Spinal cord (tissue), 9 donors: ENCODE measurements at regions not wholly inside any gene's neighbourhood (a gene's known extent, or its start where the extent isn't known, plus 50 kb on each side); places are given as distances from the start of the nearest gene placed in this dataset.

ENCODE experiments used
- DNase-seq, 6 donors: peaks; one replicate each; pipeline versions ENCODE4 v3.0.0 to v3.0.0-alpha.2; 2013 to 2015; ENCODE audit warnings: low spot score in 6 of 6, low read depth in 4 of 6
- H3K27ac ChIP-seq: one replicate; pipeline ENCODE4 v1.5.1; 2013; ENCODE audit warnings: low read depth, low read length, control low read depth
- H3K27me3 ChIP-seq: one replicate; pipeline ENCODE4 v1.6.1; 2013; ENCODE audit warnings: low read length; ENCODE audit not compliant: control insufficient read depth, insufficient read depth
- H3K36me3 ChIP-seq: one replicate; pipeline ENCODE4 v1.6.1; 2013; ENCODE audit warnings: low read length; ENCODE audit not compliant: control insufficient read depth, insufficient read depth
- H3K4me1 ChIP-seq: one replicate; pipeline ENCODE4 v1.6.1; 2013; ENCODE audit warnings: low read length; ENCODE audit not compliant: control insufficient read depth, insufficient read depth
- H3K4me3 ChIP-seq: one replicate; pipeline ENCODE4 v1.5.1; 2013; ENCODE audit warnings: low read depth, low read length, control low read depth
- H3K9me3 ChIP-seq: one replicate; pipeline ENCODE4 v1.6.1; 2013; ENCODE audit warnings: low read length; ENCODE audit not compliant: control insufficient read depth, insufficient read depth
- WGBS: methylation state at CpG from one replicate; pipeline ENCODE4 v1.1.5; 2013; ENCODE audit warnings: missing lambda C conversion rate; ENCODE audit not compliant: insufficient coverage; 5-methylcytosine and 5-hydroxymethylcytosine counted together
- donor health status: healthy.

DNA sequence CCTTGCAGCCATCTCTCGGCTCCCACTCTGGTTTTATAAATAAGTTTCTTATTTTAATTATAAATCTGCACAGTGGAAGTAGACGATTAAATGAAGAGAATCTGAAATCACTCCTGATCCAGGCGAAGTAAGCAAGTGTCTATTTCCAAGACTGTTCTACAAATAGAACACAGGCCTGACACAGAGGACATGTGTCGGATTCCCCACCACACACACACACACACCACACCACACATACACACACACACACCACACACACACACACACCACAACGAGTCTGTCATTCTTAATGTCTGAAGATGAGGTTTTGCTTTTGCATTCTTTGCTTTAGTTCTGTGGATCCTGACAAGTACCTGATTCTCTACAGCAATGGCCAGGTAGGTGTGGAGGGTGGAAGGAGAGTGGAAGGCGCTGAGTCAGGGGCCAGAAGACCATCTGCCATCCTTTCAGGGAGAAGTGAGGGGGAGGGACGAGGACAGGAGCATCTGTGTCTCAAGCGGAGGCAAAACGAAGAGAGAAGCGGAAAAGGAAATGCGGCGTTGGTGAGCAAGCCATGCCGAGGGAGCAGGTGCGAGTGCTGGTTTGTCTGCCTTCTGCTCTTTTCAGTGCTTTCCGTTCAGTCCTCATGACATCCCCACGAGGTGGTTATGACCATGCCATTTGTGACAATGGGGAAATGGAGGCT is 110.2 kb downstream of the TEX26 start:
- peaks cover 5% of the 10 kb centered on the region for H3K27me3 ChIP-seq
- DNase-seq: peak in 1 of 6 donors; percentile 49
- H3K4me1 ChIP-seq: peaks cover 16% of the 10 kb centered on the region
- no peaks in the 10 kb centered on the region for H3K36me3 ChIP-seq
- H3K9me3 ChIP-seq: no peaks in the 10 kb centered on the region
- H3K4me3 ChIP-seq: no peak overlapping the region
- H3K27ac ChIP-seq: no peak overlapping the region
- 80% methylated on average over 11 of the region's 16 CpGs for WGBS

DNA sequence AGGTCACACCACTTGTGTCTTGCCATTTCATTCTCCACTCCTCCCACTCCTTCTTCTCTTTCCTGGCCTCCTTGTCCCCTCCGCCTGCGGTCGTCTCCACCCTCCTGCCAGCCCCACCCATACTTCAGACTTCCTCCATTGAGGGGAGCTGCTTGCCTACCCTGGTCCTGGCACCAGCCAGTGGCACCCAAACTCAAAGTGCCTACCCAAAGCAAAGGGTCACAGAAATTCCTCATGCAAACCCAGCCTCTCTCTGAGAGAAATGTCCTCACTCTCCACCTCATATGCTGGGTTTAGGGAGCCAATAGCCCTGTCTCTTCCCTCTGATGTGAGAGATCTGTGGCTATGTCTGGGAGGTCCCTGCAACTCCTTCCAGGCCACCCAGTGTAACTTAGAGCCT is 109.6 kb downstream of the TEX26 start:
- H3K36me3 ChIP-seq: no peaks in the 10 kb centered on the region
- no peak for DNase-seq
- 65% methylated on average over 3 of the region's 3 CpGs for WGBS
- H3K27me3 ChIP-seq: peaks cover 5% of the 10 kb centered on the region
- peaks cover 13% of the 10 kb centered on the region for H3K4me1 ChIP-seq
- H3K9me3 ChIP-seq: no peaks in the 10 kb centered on the region
- no peak overlapping the region for H3K4me3 ChIP-seq
- no peak overlapping the region for H3K27ac ChIP-seq

DNA sequence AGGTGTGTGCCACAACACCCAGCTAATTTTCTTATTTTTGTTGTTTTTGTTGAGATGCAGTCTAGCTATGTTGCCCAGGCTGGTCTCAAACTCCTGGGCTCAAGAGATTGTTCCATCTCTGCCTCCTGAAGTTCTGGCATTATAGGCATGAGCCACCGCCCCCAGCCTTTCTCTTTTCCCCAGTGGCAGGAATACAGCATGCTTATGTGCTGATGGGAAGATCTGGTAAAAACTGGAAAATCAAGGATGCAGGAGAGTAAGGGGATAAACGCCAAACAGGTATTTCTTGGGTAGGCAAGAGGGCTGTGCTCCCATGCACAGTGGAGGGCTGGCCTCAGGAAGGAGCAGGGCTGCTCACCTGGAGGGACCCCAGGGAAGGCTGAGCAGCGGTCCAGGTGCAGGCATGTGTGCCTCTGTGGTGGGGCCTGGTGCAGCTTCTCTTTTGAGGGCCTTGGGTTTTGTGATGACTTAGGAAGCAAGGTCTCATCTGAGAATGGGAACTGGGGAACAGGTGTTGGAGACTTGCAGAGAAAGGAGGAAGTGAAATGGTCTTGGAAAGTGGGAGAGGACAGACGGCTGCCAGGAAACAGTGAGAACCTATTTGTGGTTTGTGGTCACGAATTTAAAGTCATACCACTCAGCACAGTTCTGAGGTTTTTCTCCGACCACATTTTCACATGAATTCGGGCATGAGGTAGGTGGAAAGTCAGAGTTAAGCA is 106.5 kb downstream of the TEX26 start:
- no peak overlapping the region for H3K4me3 ChIP-seq
- H3K4me1 ChIP-seq: peaks cover 3% of the 10 kb centered on the region
- no peaks in the 10 kb centered on the region for H3K36me3 ChIP-seq
- H3K27me3 ChIP-seq: peaks cover 3% of the 10 kb centered on the region
- no peaks in the 10 kb centered on the region for H3K9me3 ChIP-seq
- 87% methylated on average over 6 of the region's 7 CpGs for WGBS
- no peak overlapping the region for H3K27ac ChIP-seq
- DNase-seq: no peak

DNA sequence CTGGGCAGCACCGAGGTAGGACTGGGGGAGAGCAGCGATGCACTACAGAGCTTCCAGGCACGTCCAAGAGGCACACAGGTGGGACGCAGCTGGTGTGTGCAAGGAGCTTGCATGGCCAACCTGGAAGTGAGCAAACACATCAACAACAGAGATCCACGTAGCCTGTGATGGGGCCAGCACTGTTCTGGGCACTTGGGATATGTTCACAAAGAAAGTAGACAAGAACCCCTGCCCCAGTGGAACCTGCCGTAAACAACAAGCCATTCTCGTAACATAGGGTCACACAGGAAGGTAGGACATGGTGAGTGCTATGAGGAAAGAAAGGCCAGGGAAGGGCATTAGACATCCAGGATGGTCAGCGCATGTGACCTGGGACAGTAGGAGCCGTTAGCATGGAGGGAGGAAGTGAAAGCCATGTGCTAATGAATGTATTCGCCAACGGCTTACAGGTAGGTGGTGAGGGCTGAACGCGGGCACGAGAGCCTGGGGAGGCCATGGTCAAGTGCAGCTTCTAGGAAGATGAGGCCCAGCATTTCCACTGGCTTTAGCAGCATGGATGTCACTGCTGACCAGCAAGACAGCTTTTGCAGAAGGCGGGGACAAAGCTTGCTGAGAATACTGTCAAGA is 105.5 kb downstream of the TEX26 start:
- Histone ChIP-seq H3K4me3 (no peak overlapping the region), H3K36me3 (no peaks in the 10 kb centered on the region), H3K27ac (no peak overlapping the region), H3K27me3 (no peaks in the 10 kb centered on the region), H3K4me1 (no peaks in the 10 kb centered on the region), H3K9me3 (no peaks in the 10 kb centered on the region)
- 92% methylated on average over 14 of the region's 15 CpGs for WGBS
- DNase-seq: no peak

DNA sequence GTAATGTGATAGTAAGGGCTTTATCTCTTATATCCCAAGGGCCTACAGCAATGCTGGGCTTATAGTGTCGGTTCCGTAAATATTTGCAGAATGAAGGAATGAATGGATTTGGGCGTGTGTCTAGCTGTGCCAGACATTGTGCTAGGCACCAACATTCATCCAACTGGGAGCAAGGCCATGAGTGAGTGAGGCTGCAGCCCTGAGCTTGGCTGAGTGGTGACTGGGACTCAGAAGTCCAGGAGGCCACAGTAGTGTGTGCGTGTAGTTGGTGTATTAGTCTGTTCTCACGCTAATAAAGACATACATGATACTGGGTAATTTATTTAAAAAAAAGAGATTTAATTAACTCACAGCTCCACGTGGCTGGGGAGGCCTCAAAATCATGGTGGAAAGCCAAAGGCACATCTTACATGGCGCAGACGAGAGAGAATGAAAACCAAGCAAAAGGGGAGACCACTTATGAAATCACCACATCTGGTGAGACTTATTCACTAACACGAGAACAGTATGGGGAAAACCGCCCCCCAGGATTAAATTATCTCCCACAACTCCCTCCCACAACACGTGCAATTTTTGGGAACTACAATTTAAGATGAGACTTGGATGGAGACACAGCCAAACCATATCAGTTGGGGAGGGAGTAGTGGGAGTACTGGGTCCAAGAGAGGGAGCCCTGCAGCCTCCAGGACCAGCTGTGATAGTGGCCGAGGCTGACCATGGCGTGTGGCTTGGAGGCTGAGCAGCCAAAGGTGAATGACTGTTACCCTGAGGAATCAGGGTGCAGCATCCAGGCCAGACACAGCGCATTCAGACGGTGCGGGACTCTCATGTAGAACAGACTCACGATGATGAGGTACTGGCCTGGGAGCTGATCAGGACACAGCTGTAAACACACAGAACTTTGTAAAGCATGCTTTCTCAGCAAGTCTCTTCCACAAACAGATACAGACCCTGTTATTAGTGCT is 104.6 kb downstream of the TEX26 start:
- WGBS: 69% methylated on average over 8 of the region's 17 CpGs
- peak in 1 of 6 donors; percentile 26 for DNase-seq
- Histone ChIP-seq H3K27ac (no peak overlapping the region), H3K36me3 (no peaks in the 10 kb centered on the region), H3K4me1 (no peaks in the 10 kb centered on the region), H3K27me3 (no peaks in the 10 kb centered on the region), H3K9me3 (no peaks in the 10 kb centered on the region), H3K4me3 (no peak overlapping the region)

DNA sequence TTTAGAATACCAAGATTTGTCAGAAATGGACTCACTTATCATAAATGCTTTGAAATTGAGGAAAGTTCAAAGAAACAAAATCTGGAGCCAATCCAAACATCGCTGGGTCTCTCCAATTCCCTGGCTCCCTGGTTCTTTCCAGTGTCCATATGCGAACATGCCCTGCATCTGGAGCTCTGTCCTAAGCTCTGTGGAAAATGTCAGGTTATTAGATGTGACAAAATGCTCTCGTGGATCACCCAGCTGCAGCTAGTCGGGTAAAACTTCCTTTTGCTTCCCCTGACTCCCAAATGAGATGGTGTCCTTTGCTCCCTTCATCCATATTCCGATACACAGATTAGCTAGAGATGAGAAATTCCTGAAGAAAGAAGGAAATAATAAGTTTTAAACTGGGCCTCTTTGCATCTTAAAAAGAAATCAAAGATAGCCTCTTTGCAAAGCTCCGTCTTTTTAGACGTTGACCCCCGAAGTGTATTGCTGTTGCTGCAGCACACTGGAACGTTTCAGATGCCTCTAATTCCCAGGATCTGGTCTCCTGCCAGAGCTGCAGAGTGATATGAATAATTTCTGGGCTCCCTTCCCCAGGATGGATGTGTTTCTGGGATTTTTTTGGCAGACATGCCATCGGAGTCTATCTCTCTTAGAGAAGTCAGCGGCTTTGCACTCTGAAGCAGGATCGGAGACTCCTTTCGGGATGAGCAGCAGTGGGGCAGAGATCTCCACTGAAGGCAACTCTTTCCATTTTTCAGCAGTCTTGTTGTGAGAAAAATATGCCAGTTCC is 102.9 kb downstream of the TEX26 start:
- no peaks in the 10 kb centered on the region for H3K36me3 ChIP-seq
- DNase-seq: peak in 2 of 6 donors; percentile 70 to 96
- no peak overlapping the region for H3K27ac ChIP-seq
- 51% methylated on average over 7 of the region's 13 CpGs for WGBS
- no peak overlapping the region for H3K4me3 ChIP-seq
- no peaks in the 10 kb centered on the region for H3K27me3 ChIP-seq
- H3K9me3 ChIP-seq: no peaks in the 10 kb centered on the region
- peaks cover 3% of the 10 kb centered on the region for H3K4me1 ChIP-seq

DNA sequence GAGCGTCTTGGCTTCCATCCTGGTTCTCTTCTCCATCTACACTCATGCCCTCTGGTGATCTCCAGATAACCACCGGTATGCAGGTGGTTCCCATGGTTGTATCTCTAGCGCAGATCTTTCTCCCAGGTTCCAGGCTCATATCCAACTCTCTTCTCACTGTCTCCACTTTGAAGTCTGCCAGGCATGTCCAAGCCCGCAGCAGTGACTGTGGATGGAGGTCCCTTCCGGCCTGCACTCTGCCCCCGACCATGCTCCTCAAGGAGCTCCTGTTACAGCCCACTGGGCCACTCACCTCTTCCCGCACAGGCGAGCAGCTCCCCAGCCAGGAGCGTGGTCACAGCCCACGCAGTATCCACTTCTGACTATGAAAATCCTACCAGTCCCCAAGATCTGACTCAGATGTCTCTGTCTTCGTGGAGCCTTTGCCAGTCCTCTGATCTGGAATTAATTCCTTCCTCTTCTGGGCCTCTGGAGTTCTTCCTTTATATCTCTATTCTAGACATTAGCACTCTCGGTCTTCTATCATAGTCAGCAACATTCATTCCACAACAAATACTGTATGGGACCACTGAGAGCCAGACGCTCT is 100.2 kb downstream of the TEX26 start:
- Histone ChIP-seq H3K4me1 (peaks cover 4% of the 10 kb centered on the region), H3K27ac (no peak overlapping the region)
- DNase-seq: no peak

DNA sequence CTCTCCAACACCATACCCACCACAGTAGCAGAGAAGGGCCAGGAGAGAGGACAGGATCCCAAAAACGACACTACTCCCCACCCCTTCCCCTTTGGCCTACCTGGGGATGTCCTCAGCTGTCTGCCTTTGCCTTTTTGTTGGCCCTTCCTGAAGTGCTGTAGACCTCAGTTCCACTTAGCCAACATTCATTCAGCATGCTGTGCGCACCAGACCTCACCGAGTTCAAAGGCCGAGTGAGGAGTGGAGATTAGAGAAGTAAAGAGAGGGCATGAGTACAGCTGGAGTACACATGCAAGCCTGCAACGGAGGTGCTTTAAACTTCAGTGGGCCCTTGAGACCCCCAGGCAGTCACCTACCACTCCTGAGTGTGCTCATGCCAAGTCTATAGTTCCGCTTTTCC is 99.0 kb downstream of the TEX26 start:
- no peaks in the 10 kb centered on the region for H3K27me3 ChIP-seq
- H3K36me3 ChIP-seq: no peaks in the 10 kb centered on the region
- DNase-seq: no peak
- peaks cover 4% of the 10 kb centered on the region for H3K4me1 ChIP-seq
- H3K9me3 ChIP-seq: no peaks in the 10 kb centered on the region
- H3K27ac ChIP-seq: no peak overlapping the region
- 95% methylated on average over 2 of the region's 6 CpGs for WGBS
- H3K4me3 ChIP-seq: no peak overlapping the region

More for the DNA sequence above, 100.2 kb downstream of the TEX26 start:
- H3K27me3 ChIP-seq: no peaks in the 10 kb centered on the region
- no peaks in the 10 kb centered on the region for H3K36me3 ChIP-seq
- no peaks in the 10 kb centered on the region for H3K9me3 ChIP-seq
- 93% methylated on average over 11 of the region's 13 CpGs for WGBS
- no peak overlapping the region for H3K4me3 ChIP-seq
